Cardiac fibroblast (primary cell): ENCODE measurements at regions not wholly inside any gene's neighbourhood (a gene's known extent, or its start where the extent isn't known, plus 50 kb on each side); places are given as distances from the start of the nearest gene placed in this dataset.
A peak's percentile ranks its signal among the peaks of the same experiment; 100 is the strongest.
"Not testable (repeated sequence)": the region's sequence is repeated elsewhere in the genome, so short reads cannot be mapped to it uniquely, and the experiment has no call there.

Experiments
- DNase-seq, 2 donors: peaks; one replicate each; pipeline versions ENCODE4 v3.0.0 to v3.0.0-alpha.2; 2010; ENCODE audit warnings: low read depth in 2 of 2
- H3K4me3 ChIP-seq, 2 donors: replicated peaks in 1 of 2; 1 replicate in 1 of 2; 2 replicates in 1 of 2; pipeline ENCODE4 v1.5.1; 2011; ENCODE audit warnings: low read depth in 2 of 2, low read length in 2 of 2, mild to moderate bottlenecking in 2 of 2, moderate library complexity in 1 of 2
- TF ChIP-seq, protein P1 (sequence below): IDR thresholded peaks from one replicate; pipeline ENCODE4 v1.5.1; 2011; ENCODE audit warnings: low read depth, mild to moderate bottlenecking, low read length, inconsistent platforms

- TF ChIP-seq, protein P1, sequence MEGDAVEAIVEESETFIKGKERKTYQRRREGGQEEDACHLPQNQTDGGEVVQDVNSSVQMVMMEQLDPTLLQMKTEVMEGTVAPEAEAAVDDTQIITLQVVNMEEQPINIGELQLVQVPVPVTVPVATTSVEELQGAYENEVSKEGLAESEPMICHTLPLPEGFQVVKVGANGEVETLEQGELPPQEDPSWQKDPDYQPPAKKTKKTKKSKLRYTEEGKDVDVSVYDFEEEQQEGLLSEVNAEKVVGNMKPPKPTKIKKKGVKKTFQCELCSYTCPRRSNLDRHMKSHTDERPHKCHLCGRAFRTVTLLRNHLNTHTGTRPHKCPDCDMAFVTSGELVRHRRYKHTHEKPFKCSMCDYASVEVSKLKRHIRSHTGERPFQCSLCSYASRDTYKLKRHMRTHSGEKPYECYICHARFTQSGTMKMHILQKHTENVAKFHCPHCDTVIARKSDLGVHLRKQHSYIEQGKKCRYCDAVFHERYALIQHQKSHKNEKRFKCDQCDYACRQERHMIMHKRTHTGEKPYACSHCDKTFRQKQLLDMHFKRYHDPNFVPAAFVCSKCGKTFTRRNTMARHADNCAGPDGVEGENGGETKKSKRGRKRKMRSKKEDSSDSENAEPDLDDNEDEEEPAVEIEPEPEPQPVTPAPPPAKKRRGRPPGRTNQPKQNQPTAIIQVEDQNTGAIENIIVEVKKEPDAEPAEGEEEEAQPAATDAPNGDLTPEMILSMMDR = no peak
- no peak for DNase-seq
Measured at GRCh38 chr1:245014247-245015029, 140.3 kb upstream of the KIF26B start.

GRCh38 chr1:245010018-245010614 lies 144.7 kb upstream of the KIF26B start:
- TF ChIP-seq, protein P1 = no peak
- H3K4me3 ChIP-seq = no peak overlapping the region
- DNase-seq = no peak

More at GRCh38 chr1:245014247-245015029, 140.3 kb upstream of the KIF26B start:
- H3K4me3 ChIP-seq = no peak overlapping the region

GRCh38 chr1:245008761-245009160 lies 144.4 kb upstream of the HNRNPU start:
- DNase-seq = peak; percentile 8 to 19
- H3K4me3 ChIP-seq = no peak overlapping the region
- TF ChIP-seq, protein P1 = no peak

DNA sequence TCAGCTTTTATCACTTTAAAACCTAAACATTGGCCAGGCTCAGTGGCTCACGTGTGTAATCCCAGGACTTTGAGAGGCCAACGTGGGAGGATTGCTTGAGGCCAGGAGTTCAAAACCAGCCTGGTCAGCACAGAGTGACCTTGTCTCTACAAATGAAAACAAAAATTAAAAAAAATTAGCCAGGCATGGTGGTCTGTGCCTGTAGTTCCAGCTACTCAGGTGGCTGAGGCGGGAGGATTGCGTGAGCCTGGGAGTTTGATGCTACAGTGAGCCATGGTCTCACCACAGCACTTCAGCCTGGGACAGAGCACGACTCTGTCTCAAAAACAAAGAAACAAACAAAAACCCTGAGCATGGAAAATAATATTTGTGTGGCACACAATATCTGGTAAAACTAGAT lies 143.5 kb upstream of the HNRNPU start:
- TF ChIP-seq, protein P1 = no peak
- H3K4me3 ChIP-seq = no peak overlapping the region
- peak in 1 of 2 donors; percentile 10 for DNase-seq

DNA sequence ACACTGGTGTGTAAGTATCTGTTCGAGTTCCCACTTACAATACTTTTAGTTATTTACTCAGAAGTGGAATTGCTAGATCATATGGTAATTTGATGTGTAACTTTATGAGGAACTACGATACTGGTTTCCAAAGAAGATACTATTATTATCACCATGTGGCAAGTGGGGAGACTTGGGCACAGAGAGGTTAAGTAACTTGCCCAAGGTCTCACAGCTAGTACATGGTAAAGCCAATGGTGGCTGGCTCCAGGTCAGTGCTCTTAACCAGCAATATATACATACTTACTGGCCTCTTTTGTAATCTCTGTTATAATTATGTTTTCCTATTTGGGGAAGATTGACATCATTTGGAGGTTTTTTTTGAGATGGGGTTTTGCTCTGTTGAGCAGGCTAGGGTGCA lies 138.9 kb upstream of the HNRNPU start:
- TF ChIP-seq, protein P1 = no peak
- no peak overlapping the region for H3K4me3 ChIP-seq
- no peak for DNase-seq

DNA sequence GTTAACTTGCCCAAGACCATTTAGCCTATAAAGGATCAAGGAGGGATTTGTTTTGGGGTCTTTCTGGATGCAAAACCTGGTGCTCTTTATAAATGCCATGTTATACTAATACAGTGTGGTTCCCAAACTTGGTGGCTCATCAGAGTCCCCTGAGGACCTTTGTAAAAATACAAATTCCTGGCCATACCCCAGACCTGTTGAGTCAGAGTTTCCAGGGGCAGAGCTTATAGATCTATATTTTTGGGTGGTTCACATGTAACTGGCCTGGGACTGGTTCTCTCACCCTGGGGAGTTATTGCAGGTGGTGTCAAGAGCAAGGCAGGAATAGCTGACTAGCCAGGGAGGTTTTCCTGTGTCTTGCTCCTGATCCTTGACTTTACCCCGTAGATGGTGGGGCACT lies 136.9 kb upstream of the HNRNPU start:
- TF ChIP-seq, protein P1 = no peak
- no peak overlapping the region for H3K4me3 ChIP-seq
- DNase-seq = peak in 1 of 2 donors; percentile 43

- DNase-seq = no peak
- H3K4me3 ChIP-seq = no peak overlapping the region
- TF ChIP-seq, protein P1 = no peak
Measured at GRCh38 chr1:245000872-245001188, 136.5 kb upstream of the HNRNPU start.

GRCh38 chr1:244999644-245000043 lies 135.3 kb upstream of the HNRNPU start:
- DNase-seq, H3K4me3 ChIP-seq: not testable (repeated sequence)
